HL-60/S4 (cell line): ENCODE measurements at regions not wholly inside any gene's neighbourhood (a gene's known extent, or its start where the extent isn't known, plus 50 kb on each side); places are given as distances from the start of the nearest gene placed in this dataset.

Source experiments
- in situ Hi-C: fragments of 300-500 bp; cut with MboI; formaldehyde crosslinking; loops from 2 replicates; pipeline ENCODE4 v1.14.3; 2022; ENCODE audit warnings: low sequenced_read_pairs

DNA sequence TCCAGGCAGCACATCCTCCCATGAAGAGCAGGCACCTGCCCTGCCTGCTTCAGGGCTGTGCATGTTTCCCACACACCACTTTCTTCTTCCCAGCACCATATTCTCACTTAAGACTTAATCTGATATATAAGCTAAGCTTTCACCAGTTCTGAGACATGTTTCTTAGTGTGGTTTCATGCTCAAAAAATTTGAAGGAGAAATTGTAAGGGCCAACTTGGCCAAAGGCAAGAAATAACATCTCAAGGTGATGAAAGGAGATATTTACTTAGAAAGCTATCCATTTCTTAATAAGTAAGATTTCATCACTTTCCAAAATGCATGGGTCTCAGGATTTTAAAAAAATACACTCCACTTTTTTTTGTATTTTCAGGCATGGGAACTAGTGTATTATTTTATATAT, 468.1 kb upstream of the AKR1E2 start:
- in situ Hi-C loops, result no loop called here

DNA sequence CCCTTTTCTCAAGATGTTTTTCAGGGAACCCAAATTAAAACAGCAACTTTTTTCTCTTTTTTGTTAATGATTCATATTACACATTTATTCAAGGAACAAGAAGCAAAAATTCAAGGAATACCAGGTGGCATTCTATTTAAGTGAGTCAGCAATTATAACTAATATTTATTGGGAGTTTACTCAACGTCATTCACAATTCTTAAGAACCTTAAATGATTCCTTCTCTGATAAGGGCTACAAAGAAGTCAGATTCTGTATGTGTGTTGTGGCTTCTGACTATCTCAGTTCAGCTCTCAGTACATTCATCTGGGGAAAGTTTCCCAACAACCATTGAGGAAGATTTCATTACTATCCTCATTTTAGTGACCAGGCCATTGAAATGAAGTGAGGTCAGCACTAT, 470.7 kb upstream of the AKR1E2 start:
- in situ Hi-C loops, result no loop called here

DNA sequence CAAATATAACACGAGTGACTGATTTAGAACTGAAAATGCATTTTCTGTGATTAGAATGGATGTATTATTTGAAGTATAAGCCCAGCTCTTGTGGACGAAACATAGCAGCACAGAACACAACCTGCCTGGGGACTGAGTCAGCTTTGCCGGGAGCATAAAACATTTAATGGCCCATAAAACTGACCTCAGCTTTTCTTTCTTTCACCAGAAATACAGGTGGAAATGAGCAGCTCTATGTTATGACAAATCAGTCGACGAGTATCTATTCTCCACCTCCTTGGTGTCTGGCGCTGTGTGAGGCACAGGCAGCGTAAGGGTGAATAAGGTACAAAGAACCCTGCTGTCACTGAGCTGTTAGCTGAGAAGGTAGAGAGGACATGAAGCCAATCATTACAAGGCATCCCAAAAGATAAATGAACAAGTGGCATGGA, 471.6 kb upstream of the AKR1E2 start:
- in situ Hi-C loops, result no loop called here

DNA sequence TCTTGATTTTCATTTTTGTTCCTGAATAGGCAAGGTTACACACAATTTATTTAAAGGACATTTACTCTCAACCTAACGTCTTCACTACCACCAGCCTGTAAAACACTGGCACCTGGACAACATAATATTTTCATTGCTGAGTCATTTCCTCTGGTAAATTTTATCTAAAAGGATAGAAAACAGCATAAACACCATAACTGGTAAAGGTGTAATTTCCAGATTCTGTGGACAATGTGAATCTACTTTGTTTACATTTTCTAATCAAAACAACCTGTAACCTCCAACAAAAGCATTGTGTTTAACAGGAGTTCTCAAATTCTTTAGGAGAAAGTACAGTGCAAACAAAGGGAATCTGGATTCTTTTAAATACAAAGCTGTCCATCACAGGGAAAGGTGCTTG, 472.0 kb upstream of the AKR1E2 start:
- in situ Hi-C loops, result no loop called here

DNA sequence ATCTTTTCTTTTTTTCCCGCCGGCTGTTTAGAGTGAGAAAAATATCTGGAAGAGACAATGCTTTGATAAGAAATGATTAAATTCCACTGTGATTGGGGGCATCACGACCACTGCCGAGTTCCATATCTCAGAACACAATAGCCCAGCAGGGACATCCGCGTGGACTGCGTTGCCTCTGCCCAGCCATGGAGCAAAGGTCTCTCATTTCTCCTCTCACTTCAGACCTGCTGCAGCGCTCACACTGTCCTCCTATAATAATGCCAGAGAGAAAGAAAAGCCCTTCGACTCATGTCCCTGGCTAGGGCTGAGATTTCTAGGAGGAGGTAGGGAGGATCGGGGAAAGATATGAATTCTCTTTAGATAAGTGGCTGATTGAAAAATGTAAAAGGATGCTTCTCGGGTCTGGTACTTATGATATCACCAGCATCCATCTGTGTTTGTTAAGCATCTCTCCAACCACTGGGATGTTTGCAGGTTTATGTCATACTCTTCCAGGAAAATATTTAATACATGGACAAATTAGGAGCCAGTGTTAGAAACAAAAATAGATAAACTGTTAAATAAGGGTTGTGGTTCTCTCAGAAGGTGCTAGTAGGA, 472.9 kb upstream of the AKR1E2 start:
- in situ Hi-C loops, result no loop called here

DNA sequence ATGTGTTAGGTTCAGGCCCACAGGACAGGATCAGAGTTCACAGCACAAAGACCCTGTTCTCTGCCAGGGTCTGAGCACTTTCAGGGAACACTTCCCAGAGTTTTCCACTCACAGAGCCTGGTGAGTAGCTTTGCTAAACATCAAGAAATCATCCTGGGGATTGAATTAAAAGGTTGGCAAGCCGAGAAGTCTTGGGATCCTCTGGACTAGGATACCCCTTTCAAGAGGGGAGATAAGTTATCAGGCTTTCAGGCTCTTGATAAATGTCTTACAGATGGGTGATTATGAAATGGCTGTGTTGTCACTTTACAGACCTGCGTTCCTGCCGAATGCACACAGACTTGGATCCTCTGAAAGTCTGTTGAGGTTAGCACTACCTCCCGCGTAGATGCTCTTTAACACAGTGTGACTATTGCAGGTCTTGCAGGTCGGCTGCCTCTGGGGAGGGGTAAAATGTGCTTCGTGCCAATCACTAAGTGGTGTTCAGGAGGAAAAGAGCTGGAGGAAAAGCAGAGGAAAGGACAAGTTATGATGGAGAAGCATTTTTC, 473.5 kb upstream of the AKR1E2 start:
- in situ Hi-C loops, result no loop called here

DNA sequence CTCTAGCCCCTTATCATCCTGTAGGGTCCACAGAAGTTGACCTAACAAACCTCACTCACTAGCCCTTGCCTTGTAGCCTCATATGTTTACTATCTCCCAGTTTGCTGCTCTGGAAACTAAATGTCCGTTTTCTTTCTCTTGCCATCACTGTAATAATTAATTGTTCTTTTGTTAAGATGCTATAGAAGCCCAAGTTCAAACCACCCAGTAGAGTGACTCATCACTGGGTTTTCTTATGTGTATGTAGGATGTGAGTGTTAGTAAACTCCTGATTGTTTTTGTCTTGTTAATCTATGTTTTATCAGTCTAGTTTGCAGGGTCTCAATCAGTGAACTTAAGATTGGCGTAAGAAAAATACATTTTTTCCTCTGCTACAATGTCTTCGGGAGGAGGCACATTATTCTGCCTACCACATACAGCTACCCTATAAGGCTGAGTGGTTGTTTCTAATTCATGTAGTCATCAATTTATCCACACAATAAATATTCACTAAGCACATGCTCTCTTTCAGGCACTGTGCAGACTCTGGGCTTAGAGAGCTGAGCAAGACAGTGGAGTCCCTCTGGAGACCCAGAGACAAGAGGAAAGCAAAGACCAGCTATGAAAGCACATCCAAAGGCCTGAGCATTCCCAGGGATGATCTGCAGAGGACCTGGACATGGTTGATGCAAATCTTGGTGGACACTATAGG, 474.1 kb upstream of the AKR1E2 start:
- in situ Hi-C loops, result no loop called here

DNA sequence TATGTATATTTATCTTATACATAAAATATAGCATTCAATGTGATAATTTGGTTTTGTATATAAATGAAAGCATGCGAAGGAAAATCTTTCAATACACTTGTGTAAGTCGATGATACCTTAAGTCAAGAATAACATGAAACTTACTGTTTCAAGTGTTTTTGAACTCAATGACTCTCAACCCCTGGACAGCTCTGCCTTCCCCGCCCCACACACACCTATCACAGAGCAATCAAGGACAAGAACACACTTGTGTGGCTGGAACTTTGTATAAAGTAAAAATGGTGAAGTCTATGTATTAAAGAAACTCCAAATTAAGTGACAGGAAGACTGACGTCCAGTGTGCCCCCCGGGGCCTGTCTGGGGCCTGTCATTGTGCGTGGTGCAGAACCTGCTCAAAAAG, 478.6 kb upstream of the AKR1E2 start:
- in situ Hi-C loops, result no loop called here

DNA sequence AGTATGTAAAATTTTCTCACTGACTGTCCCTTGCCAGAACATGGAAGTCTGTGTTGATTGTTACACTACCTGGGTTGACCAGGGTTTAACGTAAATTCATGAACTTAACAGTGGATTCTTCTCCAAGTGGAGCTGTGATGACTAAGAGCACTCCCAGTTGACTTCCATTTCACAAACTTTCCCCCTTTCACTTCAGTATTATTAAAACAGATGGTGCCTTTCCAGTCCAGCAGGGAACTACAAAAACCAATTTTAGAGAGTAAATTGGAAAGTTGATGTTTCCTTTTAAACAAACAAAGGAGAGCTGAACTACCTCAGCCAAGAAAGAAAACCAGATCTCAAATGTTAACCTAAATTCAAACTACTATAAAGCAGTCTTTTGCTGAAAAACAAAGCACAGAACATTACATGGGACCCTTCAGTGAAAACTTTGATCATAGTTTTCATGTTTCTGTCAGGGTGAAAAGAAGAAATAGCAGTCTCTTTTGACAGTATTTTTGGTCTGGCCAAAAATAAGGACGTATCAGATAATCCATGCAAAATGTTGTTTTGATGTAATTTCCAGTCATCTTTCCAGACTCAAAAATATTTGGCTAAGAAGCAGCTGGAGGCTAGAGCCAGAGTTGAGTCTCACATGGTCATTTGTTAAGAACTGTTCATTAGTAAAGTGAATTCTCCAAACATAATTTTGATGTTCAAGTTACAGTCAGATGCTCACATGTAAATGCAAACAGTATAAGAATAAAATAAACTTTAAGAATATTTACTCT, 479.9 kb upstream of the AKR1E2 start:
- in situ Hi-C loops, result no loop called here

DNA sequence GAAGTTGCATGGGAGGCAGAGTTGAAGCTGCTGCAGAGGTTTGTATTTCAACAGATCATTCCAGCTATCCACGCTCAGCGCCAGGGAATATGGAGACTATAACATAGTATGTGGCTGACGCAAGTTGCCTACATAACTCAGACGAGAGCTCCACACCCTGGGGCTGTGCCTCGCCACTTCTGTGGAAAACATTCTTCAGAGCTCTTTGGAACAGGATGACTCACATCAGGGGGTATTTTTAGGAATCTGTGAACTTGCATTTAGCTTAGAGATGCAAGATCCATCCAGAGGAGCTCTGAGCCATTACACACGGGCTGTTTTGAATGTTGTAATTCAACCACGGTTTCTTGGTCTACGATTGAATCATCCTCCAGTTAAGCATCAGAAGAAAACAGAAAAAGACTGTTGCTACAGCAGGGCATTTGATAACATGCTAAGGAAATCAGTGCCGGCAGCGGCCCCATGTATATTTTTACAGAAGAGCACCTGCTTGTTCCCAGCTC, 481.5 kb upstream of the AKR1E2 start:
- in situ Hi-C loops, result no loop called here

DNA sequence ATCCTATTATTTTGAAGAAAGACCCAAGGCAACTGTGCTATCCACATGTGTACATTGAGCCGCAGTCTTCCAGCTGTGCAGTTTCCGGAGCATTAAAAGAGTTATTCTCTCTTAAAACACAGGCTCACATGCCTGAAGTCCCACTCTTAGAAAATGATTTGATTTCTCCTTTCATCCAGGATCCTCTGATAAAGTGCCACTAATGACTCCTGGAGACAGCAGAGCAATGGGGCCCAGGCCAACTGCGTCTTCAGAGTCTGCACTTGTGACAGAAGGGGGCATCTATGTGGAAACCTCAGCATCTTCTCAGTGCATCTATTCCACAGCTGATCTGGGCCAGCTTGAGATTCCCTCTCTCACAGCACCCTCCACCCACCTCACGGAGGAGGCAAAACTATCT, 482.1 kb upstream of the AKR1E2 start:
- in situ Hi-C loops, result no loop called here

DNA sequence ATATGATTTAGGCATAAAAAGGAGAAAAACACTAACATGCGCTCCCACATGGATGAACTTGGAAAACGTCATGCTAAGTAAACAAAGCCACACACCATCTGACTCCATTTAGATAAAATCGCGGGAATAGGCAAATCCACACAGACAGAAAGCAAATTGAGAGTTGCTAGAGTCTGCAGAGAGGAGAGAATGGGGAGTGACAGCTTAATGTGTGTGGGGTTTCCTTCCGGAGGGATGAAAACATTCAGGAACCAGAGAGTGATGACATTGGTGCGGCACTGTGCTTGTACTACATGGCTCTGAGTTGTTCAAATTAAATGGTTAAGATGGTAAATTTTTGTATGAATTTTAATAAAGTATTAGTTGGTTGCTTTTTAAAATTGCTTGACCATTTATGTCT, 482.9 kb upstream of the AKR1E2 start:
- in situ Hi-C loops, result no loop called here

DNA sequence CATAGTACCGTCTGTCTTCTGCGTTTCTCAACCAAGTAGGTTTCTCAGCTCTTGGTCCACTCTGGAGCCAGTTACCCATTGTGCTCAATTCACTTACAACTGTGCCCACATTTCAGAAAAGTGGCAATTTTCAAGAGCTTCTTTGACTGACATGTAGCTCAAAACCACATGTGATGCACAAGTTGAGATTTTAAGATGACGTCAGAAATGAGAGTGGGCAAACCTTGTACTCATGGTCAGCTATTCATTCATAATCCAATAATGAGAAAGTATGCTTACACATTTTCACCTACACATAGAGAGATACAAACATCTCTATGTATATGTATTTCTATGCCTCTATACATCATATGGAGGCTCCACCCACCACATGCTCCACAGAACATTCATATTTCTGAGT, 487.2 kb upstream of the AKR1E2 start:
- in situ Hi-C loops, result no loop called here

DNA sequence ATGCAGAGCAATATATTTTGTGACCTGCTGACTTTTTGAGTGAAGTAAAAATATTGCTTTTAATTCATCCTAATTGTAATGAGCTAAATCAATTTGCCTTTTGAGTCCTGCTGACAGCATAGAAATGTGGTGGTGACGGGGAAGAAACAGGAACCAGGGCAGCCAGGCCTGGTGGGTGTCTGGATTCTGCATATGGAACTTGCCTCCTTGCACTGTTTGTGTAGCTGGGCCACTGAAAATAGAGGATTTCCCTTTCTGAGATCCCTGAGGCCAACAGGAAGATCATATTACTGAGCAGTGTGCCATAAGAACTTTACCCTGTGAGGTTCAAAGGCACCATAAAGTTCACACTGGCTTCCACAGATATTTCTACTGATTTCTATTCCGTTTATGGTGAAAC, 488.4 kb upstream of the AKR1E2 start:
- in situ Hi-C loops, result no loop called here

DNA sequence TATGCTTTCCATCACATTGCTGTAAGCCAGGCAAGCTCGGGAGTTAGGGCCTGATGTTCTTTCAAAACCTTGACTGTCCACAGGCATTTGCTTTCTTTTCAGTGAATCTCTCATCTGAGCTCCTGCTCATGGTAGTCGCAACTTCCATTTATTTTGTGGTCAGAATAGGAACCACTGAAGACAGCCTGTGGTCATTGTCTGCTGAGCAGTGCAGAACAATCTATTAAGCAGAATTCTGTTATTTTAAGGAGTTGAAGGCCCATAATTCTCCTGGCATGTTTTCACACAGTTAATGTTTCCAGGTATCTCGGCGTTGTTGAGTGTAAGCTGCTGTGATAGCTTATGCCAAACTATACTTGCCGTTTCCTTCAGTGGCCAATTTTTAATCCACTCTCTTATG, 491.1 kb upstream of the AKR1E2 start:
- in situ Hi-C loops, result no loop called here

DNA sequence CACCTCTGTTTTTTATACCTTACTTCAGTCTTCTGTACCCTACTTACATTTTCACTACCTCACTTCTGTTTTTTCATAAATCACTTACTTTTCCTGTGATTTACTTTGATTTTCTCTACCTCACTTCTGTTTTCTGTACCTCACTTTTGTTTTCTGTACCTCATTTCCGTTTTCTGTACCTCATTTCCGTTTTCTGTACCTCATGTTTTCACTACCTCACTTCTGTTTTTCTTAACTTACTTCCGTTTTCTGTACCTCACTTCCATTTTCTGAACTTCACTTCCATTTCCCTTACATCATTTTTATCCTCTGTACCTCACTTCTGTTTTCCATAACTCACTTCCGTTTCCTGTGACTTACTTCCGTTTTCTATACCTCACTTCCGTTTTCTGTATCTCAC, 492.0 kb upstream of the AKR1E2 start:
- in situ Hi-C loops, result no loop called here

DNA sequence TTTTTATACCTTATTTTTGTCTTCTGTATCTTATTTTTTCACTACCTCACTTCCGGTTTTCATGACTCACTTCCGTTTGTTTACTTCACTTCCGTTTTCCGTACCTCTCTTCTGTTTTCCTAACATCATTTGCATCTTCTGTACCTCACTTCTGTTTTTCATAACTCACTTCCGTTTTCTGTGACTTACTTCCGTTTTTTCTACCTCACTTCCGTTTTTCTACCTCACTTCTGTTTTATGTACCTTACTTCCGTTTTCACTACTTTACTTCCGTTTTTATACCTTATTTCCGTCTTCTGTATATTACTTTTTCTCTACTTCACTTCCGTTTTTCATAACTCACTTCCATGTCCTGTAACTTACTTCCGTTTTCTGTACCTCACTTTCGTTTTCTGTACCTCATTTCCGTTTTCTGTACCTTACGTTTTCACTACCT, 492.5 kb upstream of the AKR1E2 start:
- in situ Hi-C loops, result no loop called here

DNA sequence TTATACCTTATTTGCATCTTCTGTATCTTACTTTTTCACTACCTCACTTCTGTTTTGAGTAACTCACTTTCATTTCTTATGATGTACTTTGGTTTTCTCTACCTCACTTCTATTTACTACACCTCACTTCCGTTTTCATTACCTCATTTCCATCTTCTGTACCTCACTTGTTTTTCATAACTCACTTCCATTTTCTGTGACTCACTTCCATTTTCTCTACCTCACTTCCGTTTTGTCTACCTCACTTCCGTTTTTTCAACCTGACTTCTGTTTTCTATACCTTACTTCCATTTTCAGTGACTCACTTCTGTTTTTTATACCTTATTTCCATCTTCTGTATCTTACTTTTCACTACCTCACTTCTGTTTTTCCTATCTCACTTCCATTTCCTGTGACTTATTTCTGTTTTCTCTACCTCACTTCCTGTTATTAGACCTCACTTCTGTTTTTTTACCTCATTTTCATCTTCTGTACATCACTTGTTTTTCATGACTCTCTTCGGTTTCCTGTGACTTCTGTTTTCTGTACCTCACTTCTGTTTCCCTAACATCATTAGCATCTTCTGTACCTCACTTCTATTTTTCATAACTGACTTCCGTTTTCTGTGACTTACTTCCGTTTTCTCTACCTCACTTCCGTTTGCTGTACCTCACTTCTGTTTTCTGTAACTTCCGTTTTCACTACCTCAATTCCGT, 493.1 kb upstream of the AKR1E2 start:
- in situ Hi-C loops, result no loop called here

DNA sequence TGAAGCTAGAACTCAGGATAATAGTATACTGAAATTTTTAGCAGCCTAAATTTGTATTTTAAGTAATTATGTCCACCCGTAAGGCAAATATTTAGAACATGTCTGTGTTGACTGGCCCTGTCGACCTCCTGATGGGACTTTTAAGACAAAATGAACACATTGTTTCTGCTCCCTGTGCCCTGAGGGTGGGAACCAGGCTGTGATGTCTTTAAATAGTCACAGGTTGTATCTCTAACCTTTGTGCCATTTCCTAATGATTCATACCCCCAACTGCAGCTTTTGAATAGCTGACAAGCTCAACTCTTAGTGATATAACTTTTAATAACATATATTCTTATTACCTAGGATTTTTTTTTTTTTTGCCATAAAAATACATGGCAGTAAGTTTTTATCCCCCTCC, 494.9 kb upstream of the AKR1E2 start:
- in situ Hi-C loops, result no loop called here

DNA sequence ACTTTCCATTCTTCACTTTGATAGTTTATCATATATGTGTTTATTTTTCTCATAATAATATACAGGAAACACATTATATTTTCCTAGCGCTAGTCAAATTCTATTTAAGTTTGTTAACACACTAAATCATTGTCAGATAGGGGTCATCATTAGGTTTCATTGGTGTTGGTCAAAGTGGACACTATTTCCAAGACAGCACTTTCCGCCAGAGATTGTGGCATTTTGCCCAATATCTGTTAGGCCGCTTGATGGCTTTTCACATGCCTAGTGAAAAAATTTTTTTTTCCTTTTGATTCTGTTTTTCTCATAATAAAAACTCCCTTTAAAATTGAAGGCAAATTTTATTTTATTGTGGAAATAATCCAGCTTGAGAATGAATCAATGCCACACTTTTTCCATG, 495.4 kb upstream of the AKR1E2 start:
- in situ Hi-C loops, result no loop called here

DNA sequence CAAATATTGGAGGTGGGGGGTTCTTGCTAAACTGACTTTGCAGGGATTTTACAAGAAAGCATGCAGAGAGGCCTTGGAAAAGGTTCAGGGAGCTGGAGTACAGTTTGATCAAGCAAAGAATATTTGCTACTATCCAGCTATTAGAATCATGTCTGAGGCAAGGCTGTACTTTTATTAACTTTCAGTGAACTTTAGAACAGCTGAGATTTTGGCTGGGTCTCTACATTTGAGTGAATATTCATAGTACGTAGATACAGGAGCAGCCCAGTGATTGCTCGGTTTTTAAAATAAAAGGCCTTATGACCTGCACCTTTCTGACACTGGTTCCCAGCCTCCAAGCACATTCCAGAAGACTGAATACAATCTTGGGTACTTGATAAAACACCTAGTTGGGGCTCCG, 496.8 kb upstream of the AKR1E2 start:
- in situ Hi-C loops, result no loop called here
